IgD-negative memory B cell (primary cell): ENCODE measurements at regions not wholly inside any gene's neighbourhood (a gene's known extent, or its start where the extent isn't known, plus 50 kb on each side); places are given as distances from the start of the nearest gene placed in this dataset.
"Not testable (repeated sequence)": the region's sequence is repeated elsewhere in the genome, so short reads cannot be mapped to it uniquely, and the experiment has no call there.

Experiments used
- H3K27ac Mint-ChIP-seq, 3 donors: one replicate each; pipeline ENCODE4 v1.8.0; 2020 to 2022; ENCODE audit warnings: mild to moderate bottlenecking in 3 of 3, mixed read lengths in 3 of 3, moderate library complexity in 1 of 3
- H3K27me3 Mint-ChIP-seq: one replicate; pipeline ENCODE4 v1.8.0; 2021; ENCODE audit warnings: mixed read lengths
- H3K36me3 Mint-ChIP-seq: one replicate; pipeline ENCODE4 v1.8.0; 2020; ENCODE audit warnings: mild to moderate bottlenecking, mixed read lengths
- H3K4me1 Mint-ChIP-seq, 3 donors: one replicate each; pipeline ENCODE4 v1.8.0; 2020 to 2022; ENCODE audit warnings: mixed read lengths in 3 of 3, mild to moderate bottlenecking in 1 of 3
- H3K4me3 Mint-ChIP-seq, 4 donors: one replicate each; pipeline ENCODE4 v1.8.0; 2020 to 2022; ENCODE audit warnings: mild to moderate bottlenecking in 4 of 4, mixed read lengths in 4 of 4, moderate library complexity in 3 of 4
- H3K9me3 Mint-ChIP-seq, 3 donors: one replicate each; pipeline ENCODE4 v1.8.0; 2020 to 2021; ENCODE audit warnings: mixed read lengths in 3 of 3, mild to moderate bottlenecking in 1 of 3

- peaks cover 0 to 2% (median 0%) of the 10 kb centered on the region in 3 donors for H3K9me3 Mint-ChIP-seq
These were observed 147.0 kb upstream of the SLC13A1 start for GRCh38 chr7:123346766-123347165.

GRCh38 chr7:123343611-123344010 lies 143.8 kb upstream of the SLC13A1 start:
- no peaks in the 10 kb centered on the region for H3K27me3 Mint-ChIP-seq
- no peak overlapping the region for H3K4me3 Mint-ChIP-seq
- H3K4me1 Mint-ChIP-seq: no peaks in the 10 kb centered on the region
- H3K36me3 Mint-ChIP-seq: no peaks in the 10 kb centered on the region
- no peak overlapping the region for H3K27ac Mint-ChIP-seq
- H3K9me3 Mint-ChIP-seq: peaks cover 2 to 5% (median 3%) of the 10 kb centered on the region in 3 donors

More at GRCh38 chr7:123346766-123347165, 147.0 kb upstream of the SLC13A1 start:
- Mint-ChIP-seq H3K27me3 (no peaks in the 10 kb centered on the region), H3K4me1 (peaks cover 0 to 2% (median 0%) of the 10 kb centered on the region in 3 donors), H3K36me3 (no peaks in the 10 kb centered on the region), H3K27ac (no peak overlapping the region), H3K4me3 (no peak overlapping the region)

DNA sequence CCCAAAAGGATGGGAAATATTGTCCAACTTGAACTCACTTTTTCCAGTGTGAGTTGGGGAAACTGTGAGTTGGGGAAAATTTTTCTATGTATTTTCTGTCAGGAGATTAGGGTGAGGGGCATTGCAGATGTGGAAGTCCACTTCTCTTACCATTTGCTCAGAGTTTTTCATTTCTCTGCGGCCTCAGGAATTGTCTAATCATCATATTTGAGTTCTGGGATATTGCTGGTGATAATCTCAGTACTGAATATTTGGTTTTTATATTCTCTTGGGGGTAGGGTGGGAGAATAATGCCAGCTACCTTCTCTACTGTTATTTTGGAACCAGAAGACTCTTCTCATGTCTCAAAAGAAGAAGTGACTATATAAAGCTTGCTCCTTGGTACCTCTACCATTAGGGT lies 141.3 kb upstream of the SLC13A1 start:
- no peak overlapping the region for H3K4me3 Mint-ChIP-seq
- H3K36me3 Mint-ChIP-seq: no peaks in the 10 kb centered on the region
- peaks cover 2 to 5% (median 3%) of the 10 kb centered on the region in 3 donors for H3K9me3 Mint-ChIP-seq
- H3K27me3 Mint-ChIP-seq: no peaks in the 10 kb centered on the region
- H3K27ac Mint-ChIP-seq: no peak overlapping the region
- no peaks in the 10 kb centered on the region for H3K4me1 Mint-ChIP-seq

DNA sequence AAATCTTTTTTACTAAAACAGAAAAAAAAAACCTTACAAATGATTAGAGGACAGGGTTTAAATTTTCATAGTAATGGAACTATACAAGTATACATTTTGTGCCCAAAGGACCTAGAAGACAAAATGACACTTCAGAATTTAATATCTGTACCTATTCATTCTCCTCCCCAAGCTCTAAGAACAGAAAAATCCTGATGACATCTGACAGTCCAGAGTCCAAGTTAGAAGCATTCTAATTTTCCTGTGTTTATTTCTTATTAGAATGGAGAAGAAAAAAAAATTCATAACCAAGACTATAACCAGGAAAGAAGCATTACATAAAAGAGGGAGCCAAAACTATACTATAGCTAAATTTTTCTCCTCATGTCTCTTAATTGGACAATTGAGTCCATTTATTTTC lies 138.9 kb upstream of the SLC13A1 start:
- Mint-ChIP-seq H3K36me3 (no peaks in the 10 kb centered on the region), H3K9me3 (peaks cover under 1 to 5% (median 4%) of the 10 kb centered on the region in 3 donors), H3K27ac (no peak overlapping the region), H3K4me3 (no peak overlapping the region), H3K4me1 (no peaks in the 10 kb centered on the region), H3K27me3 (no peaks in the 10 kb centered on the region)

DNA sequence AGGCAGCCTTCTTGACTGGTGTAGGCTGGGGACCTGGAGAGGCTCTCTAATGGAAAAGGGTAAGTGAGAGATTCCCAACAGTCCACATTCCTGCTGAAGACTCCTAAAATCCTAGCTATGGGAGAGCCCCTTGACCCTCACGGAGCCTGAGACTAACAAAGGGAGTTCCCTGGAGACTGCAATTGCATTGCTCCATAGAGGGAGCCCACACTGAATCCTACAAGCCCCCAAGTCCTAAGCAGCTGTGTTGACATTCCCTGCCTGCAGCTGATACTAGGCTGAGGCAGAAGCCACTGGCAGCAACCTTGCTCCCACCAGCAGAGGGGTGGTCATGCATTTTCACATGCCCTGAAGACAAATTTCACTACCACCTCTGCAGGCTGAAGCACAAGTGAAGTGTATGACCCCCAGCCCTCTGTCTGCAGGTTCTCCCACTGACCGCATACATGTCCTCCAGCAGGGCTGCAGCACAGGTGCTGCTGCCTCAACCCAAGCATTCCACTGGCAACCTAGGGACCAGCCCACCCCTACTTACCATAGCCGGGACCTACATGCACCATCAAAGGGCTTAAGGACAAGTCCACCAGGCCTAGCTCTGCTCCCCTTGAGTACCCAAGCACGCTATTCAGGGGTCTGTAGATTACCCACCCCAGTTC lies 130.3 kb upstream of the SLC13A1 start:
- peaks cover 3 to 7% (median 4%) of the 10 kb centered on the region in 3 donors for H3K9me3 Mint-ChIP-seq
- H3K4me1 Mint-ChIP-seq: no peaks in the 10 kb centered on the region
- H3K4me3 Mint-ChIP-seq: no peak overlapping the region
- no peak overlapping the region for H3K27ac Mint-ChIP-seq
- H3K27me3 Mint-ChIP-seq: peaks cover under 1% of the 10 kb centered on the region
- H3K36me3 Mint-ChIP-seq: no peaks in the 10 kb centered on the region

DNA sequence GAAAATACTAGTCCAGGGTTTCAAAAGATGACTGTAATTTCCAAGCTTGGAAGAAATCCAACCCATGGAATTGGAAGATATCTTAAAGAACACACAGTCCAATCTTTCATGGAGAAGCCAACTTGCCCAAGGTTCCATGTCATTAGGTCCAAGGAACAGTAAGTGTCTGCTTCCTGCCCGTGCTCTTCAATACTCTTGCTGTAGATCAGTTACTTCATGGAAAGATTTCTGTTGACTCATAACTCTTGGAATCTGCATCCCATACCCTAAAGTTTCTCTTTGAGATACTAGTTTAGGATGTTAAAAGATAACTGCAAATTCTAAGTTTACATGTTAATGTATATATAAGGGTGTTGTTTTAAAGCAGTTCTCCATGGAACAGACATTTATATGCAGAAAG lies 127.9 kb upstream of the SLC13A1 start:
- Mint-ChIP-seq H3K9me3 (peaks cover 3 to 18% (median 6%) of the 10 kb centered on the region in 3 donors), H3K4me3 (no peak overlapping the region), H3K27me3 (peaks cover 2% of the 10 kb centered on the region), H3K36me3 (no peaks in the 10 kb centered on the region), H3K27ac (no peak overlapping the region), H3K4me1 (peaks cover 0 to 1% (median 0%) of the 10 kb centered on the region in 3 donors)

DNA sequence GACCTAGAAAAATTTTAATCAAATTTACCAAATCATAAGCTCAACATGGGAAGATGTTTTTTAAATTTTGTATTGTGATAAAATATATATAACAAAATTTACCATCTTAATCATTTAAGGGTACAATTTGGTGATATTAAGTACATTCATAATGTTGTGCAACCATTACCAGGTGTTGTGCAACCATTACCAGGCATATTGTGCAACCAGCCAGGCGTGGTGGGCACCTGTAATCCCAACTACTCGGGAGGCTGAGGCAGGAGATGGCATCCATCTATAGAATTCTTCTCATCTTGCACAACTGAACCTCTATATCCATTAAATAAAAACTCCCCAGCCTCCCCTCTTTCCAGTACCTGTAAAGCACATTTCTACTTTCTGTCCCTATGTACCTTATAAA lies 124.5 kb upstream of the SLC13A1 start:
- no peaks in the 10 kb centered on the region for H3K36me3 Mint-ChIP-seq
- no peak overlapping the region for H3K4me3 Mint-ChIP-seq
- H3K4me1 Mint-ChIP-seq: peaks cover 0 to 1% (median 0%) of the 10 kb centered on the region in 3 donors
- peaks cover 2% of the 10 kb centered on the region for H3K27me3 Mint-ChIP-seq
- peaks cover 7 to 20% (median 8%) of the 10 kb centered on the region in 3 donors for H3K9me3 Mint-ChIP-seq
- no peak overlapping the region for H3K27ac Mint-ChIP-seq

GRCh38 chr7:123323689-123324088 lies 123.9 kb upstream of the SLC13A1 start:
- peaks cover 2% of the 10 kb centered on the region for H3K27me3 Mint-ChIP-seq
- no peak overlapping the region for H3K27ac Mint-ChIP-seq
- H3K9me3 Mint-ChIP-seq: peaks cover 7 to 20% (median 8%) of the 10 kb centered on the region in 3 donors
- H3K36me3 Mint-ChIP-seq: no peaks in the 10 kb centered on the region
- H3K4me3 Mint-ChIP-seq: no peak overlapping the region
- H3K4me1 Mint-ChIP-seq: peaks cover 0 to 1% (median 0%) of the 10 kb centered on the region in 3 donors

DNA sequence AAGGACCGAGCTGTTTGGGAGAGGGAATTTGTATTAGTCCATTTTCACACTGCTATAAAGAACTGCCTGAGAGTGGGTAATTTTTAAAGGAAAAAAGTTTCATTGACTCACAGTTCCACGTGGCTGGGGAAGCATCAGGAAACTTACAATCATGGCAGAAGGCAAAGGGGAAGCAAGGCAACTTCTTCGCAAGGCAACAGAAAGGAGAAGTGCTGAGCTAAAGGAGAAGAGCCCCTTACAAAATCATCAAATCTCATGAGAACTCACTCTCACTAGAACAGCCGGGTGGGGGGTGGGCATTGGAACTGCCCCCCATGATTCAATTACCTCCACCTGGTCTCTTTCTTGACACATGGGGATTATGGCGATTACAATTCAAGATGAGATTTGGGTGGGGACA lies 121.8 kb upstream of the SLC13A1 start:
- Mint-ChIP-seq H3K9me3 (peaks cover 5 to 20% (median 7%) of the 10 kb centered on the region in 3 donors), H3K27ac (peak overlapping the region in 1 of 3 donors; percentile 51)
- not testable (repeated sequence) for H3K27me3 Mint-ChIP-seq, H3K36me3 Mint-ChIP-seq, H3K4me1 Mint-ChIP-seq, H3K4me3 Mint-ChIP-seq

GRCh38 chr7:123319911-123320310 lies 120.1 kb upstream of the SLC13A1 start:
- H3K36me3 Mint-ChIP-seq: no peaks in the 10 kb centered on the region
- peaks cover 0 to under 1% (median 0%) of the 10 kb centered on the region in 3 donors for H3K4me1 Mint-ChIP-seq
- peaks cover 5 to 20% (median 6%) of the 10 kb centered on the region in 3 donors for H3K9me3 Mint-ChIP-seq
- H3K27ac Mint-ChIP-seq: no peak overlapping the region
- H3K4me3 Mint-ChIP-seq: no peak overlapping the region
- H3K27me3 Mint-ChIP-seq: peaks cover under 1% of the 10 kb centered on the region

GRCh38 chr7:123314886-123315285 lies 115.1 kb upstream of the SLC13A1 start:
- Mint-ChIP-seq H3K36me3 (no peaks in the 10 kb centered on the region), H3K4me1 (no peaks in the 10 kb centered on the region), H3K27me3 (peaks cover 2% of the 10 kb centered on the region), H3K9me3 (peaks cover 0 to under 1% (median 0%) of the 10 kb centered on the region in 3 donors), H3K4me3 (no peak overlapping the region), H3K27ac (no peak overlapping the region)

- H3K36me3 Mint-ChIP-seq: no peaks in the 10 kb centered on the region
- H3K27ac Mint-ChIP-seq: no peak overlapping the region
- no peaks in the 10 kb centered on the region for H3K9me3 Mint-ChIP-seq
- no peak overlapping the region for H3K4me3 Mint-ChIP-seq
- no peaks in the 10 kb centered on the region for H3K4me1 Mint-ChIP-seq
- no peaks in the 10 kb centered on the region for H3K27me3 Mint-ChIP-seq
These were observed 108.6 kb upstream of the SLC13A1 start for GRCh38 chr7:123308254-123308951.

DNA sequence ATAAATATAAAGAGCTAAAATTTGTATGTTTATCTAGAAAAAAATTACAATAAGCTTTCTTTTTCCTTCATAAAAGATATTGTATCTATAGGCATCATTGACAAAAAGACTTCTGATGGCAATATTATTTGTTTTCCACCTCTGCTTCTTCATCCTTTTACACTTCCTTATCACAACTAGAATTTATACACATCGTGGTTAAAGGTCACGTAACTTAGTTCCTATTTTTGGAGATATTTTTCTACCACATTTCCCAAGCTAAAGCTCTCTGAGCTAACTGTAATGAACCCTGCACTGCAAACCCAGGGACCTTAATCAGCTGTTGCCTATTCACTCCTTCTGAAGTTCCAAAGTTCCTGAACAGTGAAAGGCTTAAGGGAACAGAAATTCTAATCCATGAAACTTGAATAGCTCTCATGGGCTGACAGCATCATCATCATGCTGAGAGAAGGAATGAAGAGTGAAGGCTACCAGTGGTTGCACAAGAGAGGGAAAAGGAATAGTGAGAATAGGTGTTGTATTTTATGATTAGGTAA lies 106.1 kb upstream of the SLC13A1 start:
- H3K27ac Mint-ChIP-seq: no peak overlapping the region
- H3K27me3 Mint-ChIP-seq: no peaks in the 10 kb centered on the region
- no peaks in the 10 kb centered on the region for H3K4me1 Mint-ChIP-seq
- H3K9me3 Mint-ChIP-seq: peaks cover 0 to 9% (median 0%) of the 10 kb centered on the region in 3 donors
- H3K36me3 Mint-ChIP-seq: no peaks in the 10 kb centered on the region
- no peak overlapping the region for H3K4me3 Mint-ChIP-seq

DNA sequence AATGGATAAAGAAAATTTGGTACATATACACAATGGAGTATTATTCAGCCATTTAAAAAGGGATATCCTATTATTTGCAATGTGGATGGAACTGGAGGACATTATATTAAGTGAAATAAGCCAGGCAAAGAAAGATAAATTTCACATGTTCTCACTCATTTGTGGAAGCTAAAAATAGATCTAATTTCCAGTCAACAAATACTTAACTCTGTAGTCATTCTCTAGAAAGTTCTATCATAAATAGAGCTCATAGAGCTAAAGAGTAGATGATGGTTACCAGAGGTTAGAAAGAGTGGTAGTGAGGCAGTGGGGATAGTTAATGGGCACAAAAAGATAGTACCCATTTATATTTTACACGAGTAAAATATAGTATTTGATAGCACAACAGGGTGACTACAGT lies 104.2 kb upstream of the SLC13A1 start:
- H3K27ac Mint-ChIP-seq: no peak overlapping the region
- H3K36me3 Mint-ChIP-seq: no peaks in the 10 kb centered on the region
- peaks cover 1% of the 10 kb centered on the region for H3K27me3 Mint-ChIP-seq
- H3K4me1 Mint-ChIP-seq: no peaks in the 10 kb centered on the region
- peaks cover 0 to 9% (median 0%) of the 10 kb centered on the region in 3 donors for H3K9me3 Mint-ChIP-seq
- H3K4me3 Mint-ChIP-seq: no peak overlapping the region

GRCh38 chr7:123296965-123297364 lies 97.2 kb upstream of the SLC13A1 start:
- Mint-ChIP-seq H3K27ac (no peak overlapping the region), H3K9me3 (peaks cover under 1 to 8% (median 2%) of the 10 kb centered on the region in 3 donors), H3K36me3 (no peaks in the 10 kb centered on the region)

More at GRCh38 chr7:123296965-123297364, 97.2 kb upstream of the SLC13A1 start:
- H3K27me3 Mint-ChIP-seq: peaks cover 1% of the 10 kb centered on the region
- H3K4me1 Mint-ChIP-seq: no peaks in the 10 kb centered on the region
- no peak overlapping the region for H3K4me3 Mint-ChIP-seq
